ENCODE measurements at regions not wholly inside any gene's neighbourhood (a gene's known extent, or its start where the extent isn't known, plus 50 kb on each side); places are given as distances from the start of the nearest gene placed in this dataset.

DNA sequence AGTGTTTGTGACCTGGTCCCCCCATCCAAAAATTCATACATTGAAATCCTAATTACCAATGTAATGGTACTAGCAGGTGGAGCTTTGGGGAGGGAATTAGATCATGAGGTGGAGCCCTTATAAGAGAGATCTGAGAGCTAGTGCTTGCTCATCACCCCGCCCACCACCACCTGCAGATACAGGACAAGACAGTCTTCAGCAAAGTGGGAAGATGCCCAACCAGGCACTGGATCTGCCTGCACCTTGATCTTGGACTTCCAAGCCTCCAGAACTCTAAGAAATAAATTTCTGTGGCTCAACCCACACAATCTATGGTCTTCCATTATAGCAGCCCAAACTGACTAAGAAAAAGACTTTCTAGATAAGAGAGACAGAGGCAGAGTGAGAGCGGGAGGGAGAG lies 343.4 kb downstream of the LRRIQ3 start:
- H3K9me3 Mint-ChIP-seq (ENCODE audit: unreplicated experiment): no peaks in the 10 kb centered on the region
- Histone ChIP-seq H3K9me3 (no peaks in the 10 kb centered on the region), H3K36me3 (ENCODE audit: control insufficient read depth, insufficient read depth, low read length) (no peaks in the 10 kb centered on the region), H3K4me1 (no peaks in the 10 kb centered on the region), H3K4me3 (ENCODE audit: low read depth, low read length) (no peak overlapping the region), H3K27me3 (replicated peaks; ENCODE audit: control insufficient read depth, insufficient read depth, low read length) (no peaks in the 10 kb centered on the region)
- no peaks in the 10 kb centered on the region for H3K36me3 Mint-ChIP-seq (ENCODE audit: insufficient read depth, unreplicated experiment)
- H3K4me3 Mint-ChIP-seq (ENCODE audit: unreplicated experiment): no peak overlapping the region
- intact Hi-C loops (cut with micrococcal nuclease; ENCODE audit: unreplicated experiment): no loop called here
- H3K4me1 Mint-ChIP-seq (ENCODE audit: low read depth, unreplicated experiment): no peaks in the 10 kb centered on the region
- no peak overlapping the region for H3K27ac Mint-ChIP-seq (ENCODE audit: unreplicated experiment)
- CTCF ChIA-PET: no interaction called here
- H3K27me3 Mint-ChIP-seq (ENCODE audit: insufficient read depth, unreplicated experiment): peaks cover 5% of the 10 kb centered on the region
- no peak for DNase-seq
- TF ChIP-seq, protein P1, sequence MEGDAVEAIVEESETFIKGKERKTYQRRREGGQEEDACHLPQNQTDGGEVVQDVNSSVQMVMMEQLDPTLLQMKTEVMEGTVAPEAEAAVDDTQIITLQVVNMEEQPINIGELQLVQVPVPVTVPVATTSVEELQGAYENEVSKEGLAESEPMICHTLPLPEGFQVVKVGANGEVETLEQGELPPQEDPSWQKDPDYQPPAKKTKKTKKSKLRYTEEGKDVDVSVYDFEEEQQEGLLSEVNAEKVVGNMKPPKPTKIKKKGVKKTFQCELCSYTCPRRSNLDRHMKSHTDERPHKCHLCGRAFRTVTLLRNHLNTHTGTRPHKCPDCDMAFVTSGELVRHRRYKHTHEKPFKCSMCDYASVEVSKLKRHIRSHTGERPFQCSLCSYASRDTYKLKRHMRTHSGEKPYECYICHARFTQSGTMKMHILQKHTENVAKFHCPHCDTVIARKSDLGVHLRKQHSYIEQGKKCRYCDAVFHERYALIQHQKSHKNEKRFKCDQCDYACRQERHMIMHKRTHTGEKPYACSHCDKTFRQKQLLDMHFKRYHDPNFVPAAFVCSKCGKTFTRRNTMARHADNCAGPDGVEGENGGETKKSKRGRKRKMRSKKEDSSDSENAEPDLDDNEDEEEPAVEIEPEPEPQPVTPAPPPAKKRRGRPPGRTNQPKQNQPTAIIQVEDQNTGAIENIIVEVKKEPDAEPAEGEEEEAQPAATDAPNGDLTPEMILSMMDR (IDR thresholded peaks at IDR 0.05; ENCODE audit: insufficient read depth in 1 of 2, low read depth in 1 of 2, low read length in 1 of 2, severe bottlenecking in 1 of 2, unreplicated experiment in 1 of 2): no peak
- no TSS peak for BruUV-seq (replicated peaks)
- POLR2A ChIA-PET: no interaction called here

DNA sequence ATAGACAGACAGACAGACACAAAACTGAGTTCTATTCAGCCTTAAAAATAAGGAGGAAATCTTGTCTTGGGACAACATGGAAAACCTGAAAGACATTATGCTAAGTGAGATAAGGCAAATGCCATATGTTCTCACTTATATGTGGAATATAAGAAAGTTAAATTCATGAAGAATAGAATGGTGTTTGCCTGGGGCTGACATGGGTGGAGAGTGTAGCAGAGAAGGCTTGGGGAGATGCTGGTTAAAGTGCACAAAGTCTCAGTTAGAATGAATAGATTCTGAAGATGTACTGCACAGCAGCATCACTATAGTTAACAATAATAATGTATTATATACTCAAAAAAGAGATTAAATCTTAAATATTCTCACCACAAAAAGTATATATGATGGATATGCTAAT lies 355.5 kb downstream of the LRRIQ3 start:
- H3K4me3 ChIP-seq (ENCODE audit: low read depth, low read length): no peak overlapping the region
- no peaks in the 10 kb centered on the region for H3K27me3 ChIP-seq (replicated peaks; ENCODE audit: control insufficient read depth, insufficient read depth, low read length)
- H3K36me3 ChIP-seq (ENCODE audit: control insufficient read depth, insufficient read depth, low read length): no peaks in the 10 kb centered on the region
- intact Hi-C loops (cut with micrococcal nuclease; ENCODE audit: unreplicated experiment): no loop called here
- H3K4me1 ChIP-seq: no peaks in the 10 kb centered on the region
- DNase-seq: no peak
- H3K9me3 ChIP-seq: no peaks in the 10 kb centered on the region
- Mint-ChIP-seq H3K27me3 (ENCODE audit: insufficient read depth, unreplicated experiment) (no peaks in the 10 kb centered on the region), H3K9me3 (ENCODE audit: unreplicated experiment) (no peaks in the 10 kb centered on the region), H3K36me3 (ENCODE audit: insufficient read depth, unreplicated experiment) (no peaks in the 10 kb centered on the region), H3K4me3 (ENCODE audit: unreplicated experiment) (no peak overlapping the region), H3K27ac (ENCODE audit: unreplicated experiment) (no peak overlapping the region), H3K4me1 (ENCODE audit: low read depth, unreplicated experiment) (no peaks in the 10 kb centered on the region)
- ChIA-PET CTCF (no interaction called here), POLR2A (no interaction called here)
- TF ChIP-seq, protein P1 (IDR thresholded peaks at IDR 0.05; ENCODE audit: insufficient read depth in 1 of 2, low read depth in 1 of 2, low read length in 1 of 2, severe bottlenecking in 1 of 2, unreplicated experiment in 1 of 2): no peak
- no TSS peak for BruUV-seq (replicated peaks)

DNA sequence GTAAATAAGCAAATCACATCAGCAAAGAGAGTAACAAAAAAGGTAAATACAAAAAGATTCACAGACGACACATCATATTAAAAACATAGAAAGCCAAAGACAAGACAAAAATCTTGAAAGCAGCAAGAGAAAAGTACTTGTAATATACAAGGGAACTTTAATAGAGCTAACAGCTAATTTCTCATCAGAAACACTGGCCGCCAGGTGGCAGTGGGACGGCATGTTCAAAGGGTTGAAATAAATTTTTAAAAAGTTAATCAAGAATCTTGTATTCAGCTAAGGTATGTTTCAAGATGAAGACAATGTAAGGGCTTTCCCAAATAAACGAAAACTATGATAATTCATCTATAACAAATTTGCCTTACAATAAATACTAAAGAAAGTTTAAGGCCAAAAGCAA lies 358.1 kb downstream of the LRRIQ3 start:
- H3K4me1 Mint-ChIP-seq (ENCODE audit: low read depth, unreplicated experiment): no peaks in the 10 kb centered on the region
- Histone ChIP-seq H3K36me3 (ENCODE audit: control insufficient read depth, insufficient read depth, low read length) (no peaks in the 10 kb centered on the region), H3K9me3 (no peaks in the 10 kb centered on the region), H3K27me3 (replicated peaks; ENCODE audit: control insufficient read depth, insufficient read depth, low read length) (no peaks in the 10 kb centered on the region), H3K4me1 (no peaks in the 10 kb centered on the region), H3K4me3 (ENCODE audit: low read depth, low read length) (no peak overlapping the region)
- no peaks in the 10 kb centered on the region for H3K27me3 Mint-ChIP-seq (ENCODE audit: insufficient read depth, unreplicated experiment)
- no peaks in the 10 kb centered on the region for H3K9me3 Mint-ChIP-seq (ENCODE audit: unreplicated experiment)
- TF ChIP-seq, protein P1 (IDR thresholded peaks at IDR 0.05; ENCODE audit: insufficient read depth in 1 of 2, low read depth in 1 of 2, low read length in 1 of 2, severe bottlenecking in 1 of 2, unreplicated experiment in 1 of 2): peak in 1 of 2 experiments; percentile 43
- ChIA-PET POLR2A (no interaction called here), CTCF (interaction anchor here (0.8 kb wide), 1 partner anchor 158 kb away, joined by 4 read pairs; no protein-coding TSS in a partner anchor)
- H3K27ac Mint-ChIP-seq (ENCODE audit: unreplicated experiment): no peak overlapping the region
- BruUV-seq (replicated peaks): no TSS peak
- peak in 1 of 2 experiments; percentile 25 for DNase-seq
- intact Hi-C loops (cut with micrococcal nuclease; ENCODE audit: unreplicated experiment): loop anchor here (1.0 to 2.0 kb wide), 2 partner anchors 158 to 849 kb away; no protein-coding TSS in a partner anchor
- H3K36me3 Mint-ChIP-seq (ENCODE audit: insufficient read depth, unreplicated experiment): no peaks in the 10 kb centered on the region
- no peak overlapping the region for H3K4me3 Mint-ChIP-seq (ENCODE audit: unreplicated experiment)
